ENCODE measurements at regions not wholly inside any gene's neighbourhood (a gene's known extent, or its start where the extent isn't known, plus 50 kb on each side); places are given as distances from the start of the nearest gene placed in this dataset.

DNA sequence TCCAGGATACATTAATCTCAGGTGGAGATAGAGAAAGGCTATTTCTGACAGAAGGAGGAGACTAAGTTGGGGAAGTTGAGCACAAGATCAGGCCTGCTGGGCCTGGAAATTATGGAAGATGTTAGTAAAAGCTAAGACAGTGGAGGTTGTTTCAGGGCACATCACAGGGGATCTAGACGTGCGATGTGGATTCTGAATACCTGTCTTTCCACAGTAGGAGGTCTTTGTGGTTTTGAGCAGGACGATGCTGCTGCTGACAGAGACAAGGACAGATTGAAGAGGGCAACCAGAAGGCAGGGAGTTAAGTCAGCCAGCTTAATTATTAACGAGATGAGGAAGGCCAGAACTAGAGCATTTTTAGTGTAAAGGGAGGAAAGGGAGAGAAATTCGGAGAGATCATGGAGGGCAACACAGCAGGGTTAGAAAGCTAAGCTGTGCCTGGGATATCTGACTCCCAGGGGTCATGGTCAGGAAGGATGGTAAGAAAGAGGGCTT, 384.9 kb downstream of the MAFB start:
- Histone ChIP-seq H3K9me3 (ENCODE audit: insufficient read depth, low read depth, low read length) (no peaks in the 10 kb centered on the region), H3K4me3 (ENCODE audit: low read length, poor library complexity, severe bottlenecking) (no peak overlapping the region), H4K20me1 (ENCODE audit: insufficient read depth, low read length, poor library complexity, severe bottlenecking) (no peaks in the 10 kb centered on the region), H3K9ac (ENCODE audit: low read depth, low read length, poor library complexity, severe bottlenecking) (no peak overlapping the region), H3K27me3 (ENCODE audit: insufficient read depth, low read length, poor library complexity, severe bottlenecking) (no peaks in the 10 kb centered on the region), H3K79me2 (ENCODE audit: insufficient read depth, low read length) (no peaks in the 10 kb centered on the region), H2AFZ (ENCODE audit: low read length) (no peak overlapping the region), H3K36me3 (ENCODE audit: insufficient read depth, low read length) (no peaks in the 10 kb centered on the region), H3K4me1 (ENCODE audit: insufficient read depth, low read length, poor library complexity, severe bottlenecking) (no peaks in the 10 kb centered on the region), H3K9me2 (replicated peaks; ENCODE audit: low read depth, low read length) (no peaks in the 10 kb centered on the region), H3K4me2 (ENCODE audit: low read depth, low read length, poor library complexity, severe bottlenecking) (no peak overlapping the region), H3F3A (ENCODE audit: low read depth) (no peaks in the 10 kb centered on the region)
- no peak for TF ChIP-seq EZH2phosphoT487 (IDR thresholded peaks at IDR 0.05; ENCODE audit: borderline replicate concordance)
- TF ChIP-seq, protein P1, sequence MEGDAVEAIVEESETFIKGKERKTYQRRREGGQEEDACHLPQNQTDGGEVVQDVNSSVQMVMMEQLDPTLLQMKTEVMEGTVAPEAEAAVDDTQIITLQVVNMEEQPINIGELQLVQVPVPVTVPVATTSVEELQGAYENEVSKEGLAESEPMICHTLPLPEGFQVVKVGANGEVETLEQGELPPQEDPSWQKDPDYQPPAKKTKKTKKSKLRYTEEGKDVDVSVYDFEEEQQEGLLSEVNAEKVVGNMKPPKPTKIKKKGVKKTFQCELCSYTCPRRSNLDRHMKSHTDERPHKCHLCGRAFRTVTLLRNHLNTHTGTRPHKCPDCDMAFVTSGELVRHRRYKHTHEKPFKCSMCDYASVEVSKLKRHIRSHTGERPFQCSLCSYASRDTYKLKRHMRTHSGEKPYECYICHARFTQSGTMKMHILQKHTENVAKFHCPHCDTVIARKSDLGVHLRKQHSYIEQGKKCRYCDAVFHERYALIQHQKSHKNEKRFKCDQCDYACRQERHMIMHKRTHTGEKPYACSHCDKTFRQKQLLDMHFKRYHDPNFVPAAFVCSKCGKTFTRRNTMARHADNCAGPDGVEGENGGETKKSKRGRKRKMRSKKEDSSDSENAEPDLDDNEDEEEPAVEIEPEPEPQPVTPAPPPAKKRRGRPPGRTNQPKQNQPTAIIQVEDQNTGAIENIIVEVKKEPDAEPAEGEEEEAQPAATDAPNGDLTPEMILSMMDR (conservative IDR thresholded peaks at IDR 0.05; ENCODE audit: low read length): no peak

DNA sequence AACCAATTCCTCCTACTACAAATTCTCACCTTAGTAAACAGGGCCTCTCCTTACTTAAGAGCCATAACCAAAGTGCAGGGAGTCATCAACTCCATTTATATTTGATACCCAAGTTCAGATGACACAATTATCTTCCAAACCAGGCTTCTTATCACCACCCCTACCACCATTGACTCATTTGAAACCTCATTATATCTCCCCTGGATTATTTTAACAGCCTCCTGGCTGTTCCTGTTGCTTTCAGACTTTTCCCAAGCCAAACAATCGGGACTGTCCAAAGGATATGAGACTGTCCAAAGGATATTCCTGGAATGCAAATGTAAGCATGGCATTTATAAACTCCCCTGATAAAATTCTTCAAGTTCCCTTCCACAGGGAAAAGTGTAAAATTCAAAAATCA, 394.3 kb downstream of the MAFB start:
- Histone ChIP-seq H3K9me3 (ENCODE audit: insufficient read depth, low read depth, low read length) (0 out of 2 replicates have a peak, but pooled peaks cover 5% of the 10 kb centered on the region), H3K9me2 (replicated peaks; ENCODE audit: low read depth, low read length) (no peaks in the 10 kb centered on the region), H3K4me3 (ENCODE audit: low read length, poor library complexity, severe bottlenecking) (no peak overlapping the region), H3K4me2 (ENCODE audit: low read depth, low read length, poor library complexity, severe bottlenecking) (no peak overlapping the region), H3K27me3 (ENCODE audit: insufficient read depth, low read length, poor library complexity, severe bottlenecking) (no peaks in the 10 kb centered on the region), H3F3A (ENCODE audit: low read depth) (no peaks in the 10 kb centered on the region), H3K9ac (ENCODE audit: low read depth, low read length, poor library complexity, severe bottlenecking) (no peak overlapping the region), H3K79me2 (ENCODE audit: insufficient read depth, low read length) (no peaks in the 10 kb centered on the region), H3K36me3 (ENCODE audit: insufficient read depth, low read length) (no peaks in the 10 kb centered on the region), H2AFZ (ENCODE audit: low read length) (no peak overlapping the region), H4K20me1 (ENCODE audit: insufficient read depth, low read length, poor library complexity, severe bottlenecking) (no peaks in the 10 kb centered on the region), H3K4me1 (ENCODE audit: insufficient read depth, low read length, poor library complexity, severe bottlenecking) (no peaks in the 10 kb centered on the region)
- TF ChIP-seq, protein P1 (conservative IDR thresholded peaks at IDR 0.05; ENCODE audit: low read length): no peak
- no peak for TF ChIP-seq EZH2phosphoT487 (IDR thresholded peaks at IDR 0.05; ENCODE audit: borderline replicate concordance)

DNA sequence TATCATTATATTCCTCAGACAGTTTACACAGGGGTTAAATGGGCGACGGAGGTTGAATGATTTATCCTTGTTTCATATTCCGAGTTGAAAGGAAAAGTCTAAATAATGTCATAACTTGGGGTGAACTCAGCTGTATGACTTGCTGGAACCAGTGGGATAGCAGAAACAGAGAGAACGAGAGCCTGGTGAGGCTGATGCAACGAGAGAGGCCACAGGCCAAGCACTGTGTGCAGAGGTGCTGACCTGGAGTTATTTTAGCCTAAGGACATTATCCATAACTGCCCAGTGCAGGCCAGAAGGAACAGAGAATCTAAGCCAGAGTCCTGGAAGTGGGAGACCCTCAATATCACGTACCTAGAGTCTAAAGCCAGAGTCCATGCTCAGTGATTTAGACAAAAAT, 394.9 kb downstream of the MAFB start:
- Histone ChIP-seq H3F3A (ENCODE audit: low read depth) (no peaks in the 10 kb centered on the region), H2AFZ (ENCODE audit: low read length) (no peak overlapping the region), H4K20me1 (ENCODE audit: insufficient read depth, low read length, poor library complexity, severe bottlenecking) (no peaks in the 10 kb centered on the region), H3K4me3 (ENCODE audit: low read length, poor library complexity, severe bottlenecking) (no peak overlapping the region), H3K36me3 (ENCODE audit: insufficient read depth, low read length) (no peaks in the 10 kb centered on the region), H3K9me3 (ENCODE audit: insufficient read depth, low read depth, low read length) (0 out of 2 replicates have a peak, but pooled peaks cover 5% of the 10 kb centered on the region), H3K9me2 (replicated peaks; ENCODE audit: low read depth, low read length) (no peaks in the 10 kb centered on the region), H3K4me1 (ENCODE audit: insufficient read depth, low read length, poor library complexity, severe bottlenecking) (no peaks in the 10 kb centered on the region), H3K4me2 (ENCODE audit: low read depth, low read length, poor library complexity, severe bottlenecking) (no peak overlapping the region), H3K9ac (ENCODE audit: low read depth, low read length, poor library complexity, severe bottlenecking) (no peak overlapping the region), H3K27me3 (ENCODE audit: insufficient read depth, low read length, poor library complexity, severe bottlenecking) (no peaks in the 10 kb centered on the region), H3K79me2 (ENCODE audit: insufficient read depth, low read length) (no peaks in the 10 kb centered on the region)
- no peak for TF ChIP-seq EZH2phosphoT487 (IDR thresholded peaks at IDR 0.05; ENCODE audit: borderline replicate concordance)
- TF ChIP-seq, protein P1 (conservative IDR thresholded peaks at IDR 0.05; ENCODE audit: low read length): no peak
